SU-DHL-6 (cell line): ENCODE measurements at regions not wholly inside any gene's neighbourhood (a gene's known extent, or its start where the extent isn't known, plus 50 kb on each side); places are given as distances from the start of the nearest gene placed in this dataset.
A peak's percentile ranks its signal among the peaks of the same experiment; 100 is the strongest.
"Not testable (repeated sequence)": the region's sequence is repeated elsewhere in the genome, so short reads cannot be mapped to it uniquely, and the experiment has no call there.

Experiments used
- H2AFZ ChIP-seq: fragments of 200-600 bp; sonication (generic); 2 replicates; pipeline ENCODE4 v1.6.1; 2014; ENCODE audit warnings: low read depth, mild to moderate bottlenecking, moderate library complexity, mixed read lengths, antibody characterized with exemption, low read length; ENCODE audit not compliant: severe bottlenecking
- H3F3A ChIP-seq: fragments of 200-600 bp; shearing (Covaris generic); 2 replicates; pipeline ENCODE4 v1.6.0; 2016; ENCODE audit warnings: antibody characterized with exemption, mild to moderate bottlenecking; ENCODE audit not compliant: insufficient read depth
- H3K27ac ChIP-seq: fragments of 200-600 bp; sonication (generic); 2 replicates; pipeline ENCODE4 v1.5.1; 2016; ENCODE audit warnings: low read depth, mild to moderate bottlenecking, low read length, moderate library complexity, mixed read lengths
- H3K27me3 ChIP-seq: fragments of 200-600 bp; sonication (generic), shearing (Covaris generic); 2 replicates; pipeline ENCODE4 v1.6.0; 2014; ENCODE audit warnings: mild to moderate bottlenecking, low read length
- H3K36me3 ChIP-seq: fragments of 200-600 bp; sonication (generic); 2 replicates; pipeline ENCODE4 v1.6.1; 2014; ENCODE audit warnings: mild to moderate bottlenecking, low read length, mixed read lengths
- H3K4me2 ChIP-seq: fragments of 300-600, 200-600 bp; shearing (Covaris generic), sonication (generic); 2 replicates; pipeline ENCODE4 v1.6.0; 2014; ENCODE audit warnings: low read length, low read depth, mild to moderate bottlenecking; ENCODE audit not compliant: poor library complexity, severe bottlenecking
- H3K4me3 ChIP-seq: fragments of 200-600 bp; sonication (generic); 2 replicates; pipeline ENCODE4 v1.5.1; 2014; ENCODE audit warnings: antibody characterized with exemption, low read length, mild to moderate bottlenecking, mixed read lengths; ENCODE audit not compliant: insufficient read depth, poor library complexity, severe bottlenecking
- H3K79me2 ChIP-seq: fragments of 200-600 bp; sonication (generic); 2 replicates; pipeline ENCODE4 v1.6.1; 2014; ENCODE audit warnings: mild to moderate bottlenecking, low read length, moderate library complexity; ENCODE audit not compliant: insufficient read depth
- H3K9ac ChIP-seq: fragments of 200-600 bp; sonication (generic); 2 replicates; pipeline ENCODE4 v1.7.0; 2014; ENCODE audit warnings: mild to moderate bottlenecking, low read length
- H3K9me2 ChIP-seq: fragments of 200-600 bp; sonication (generic); replicated peaks from 2 replicates; pipeline ENCODE4 v1.6.1; 2014; ENCODE audit warnings: low read length; ENCODE audit not compliant: insufficient read depth
- H3K9me3 ChIP-seq: fragments of 200-600 bp; sonication (generic); 2 replicates; pipeline ENCODE4 v1.6.1; 2014; ENCODE audit warnings: low read length, mixed read lengths; ENCODE audit not compliant: insufficient read depth
- H4K20me1 ChIP-seq: fragments of 200-600 bp; sonication (generic); 2 replicates; pipeline ENCODE4 v1.6.1; 2014; ENCODE audit warnings: low read depth, mild to moderate bottlenecking, antibody characterized with exemption, low read length, moderate library complexity, mixed read lengths
- EZH2phosphoT487 ChIP-seq: fragments of 200-600 bp; sonication (generic), shearing (Covaris generic); conservative IDR thresholded peaks from 2 replicates; pipeline ENCODE4 v1.6.1; 2018; ENCODE audit warnings: mild to moderate bottlenecking, antibody characterized with exemption, low read length, moderate library complexity, mixed read lengths
- TF ChIP-seq, protein P1 (sequence below): fragments of 200-600 bp; sonication (generic); IDR thresholded peaks from one replicate; pipeline ENCODE4 v1.5.1; 2017; ENCODE audit warnings: antibody characterized with exemption, mild to moderate bottlenecking, low read length, moderate library complexity; ENCODE audit not compliant: insufficient read depth, poor library complexity, severe bottlenecking

DNA sequence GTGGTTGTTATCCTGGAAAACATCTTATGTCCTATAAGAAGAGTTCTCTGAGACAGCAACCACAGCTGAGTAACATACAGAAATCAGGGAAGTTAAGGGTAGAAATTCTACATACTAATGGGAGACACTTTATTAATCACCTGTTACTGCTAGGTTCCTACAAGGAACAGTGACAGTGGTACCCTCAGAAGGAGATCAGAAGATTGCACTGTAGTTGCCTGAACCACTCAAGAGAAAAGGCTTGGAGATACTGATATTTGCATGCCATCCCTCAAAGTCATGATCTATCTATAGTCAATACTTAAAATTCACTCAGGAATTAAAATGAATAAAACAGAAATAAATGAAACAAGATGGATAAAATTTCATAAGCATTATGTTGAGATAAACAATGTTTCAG is 136.0 kb downstream of the LMLN start:
- no peak overlapping the region for H3K4me3 ChIP-seq
- TF ChIP-seq EZH2phosphoT487 = no peak
- TF ChIP-seq, protein P1, sequence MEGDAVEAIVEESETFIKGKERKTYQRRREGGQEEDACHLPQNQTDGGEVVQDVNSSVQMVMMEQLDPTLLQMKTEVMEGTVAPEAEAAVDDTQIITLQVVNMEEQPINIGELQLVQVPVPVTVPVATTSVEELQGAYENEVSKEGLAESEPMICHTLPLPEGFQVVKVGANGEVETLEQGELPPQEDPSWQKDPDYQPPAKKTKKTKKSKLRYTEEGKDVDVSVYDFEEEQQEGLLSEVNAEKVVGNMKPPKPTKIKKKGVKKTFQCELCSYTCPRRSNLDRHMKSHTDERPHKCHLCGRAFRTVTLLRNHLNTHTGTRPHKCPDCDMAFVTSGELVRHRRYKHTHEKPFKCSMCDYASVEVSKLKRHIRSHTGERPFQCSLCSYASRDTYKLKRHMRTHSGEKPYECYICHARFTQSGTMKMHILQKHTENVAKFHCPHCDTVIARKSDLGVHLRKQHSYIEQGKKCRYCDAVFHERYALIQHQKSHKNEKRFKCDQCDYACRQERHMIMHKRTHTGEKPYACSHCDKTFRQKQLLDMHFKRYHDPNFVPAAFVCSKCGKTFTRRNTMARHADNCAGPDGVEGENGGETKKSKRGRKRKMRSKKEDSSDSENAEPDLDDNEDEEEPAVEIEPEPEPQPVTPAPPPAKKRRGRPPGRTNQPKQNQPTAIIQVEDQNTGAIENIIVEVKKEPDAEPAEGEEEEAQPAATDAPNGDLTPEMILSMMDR = no peak
- H3K27me3 ChIP-seq = no peaks in the 10 kb centered on the region

DNA sequence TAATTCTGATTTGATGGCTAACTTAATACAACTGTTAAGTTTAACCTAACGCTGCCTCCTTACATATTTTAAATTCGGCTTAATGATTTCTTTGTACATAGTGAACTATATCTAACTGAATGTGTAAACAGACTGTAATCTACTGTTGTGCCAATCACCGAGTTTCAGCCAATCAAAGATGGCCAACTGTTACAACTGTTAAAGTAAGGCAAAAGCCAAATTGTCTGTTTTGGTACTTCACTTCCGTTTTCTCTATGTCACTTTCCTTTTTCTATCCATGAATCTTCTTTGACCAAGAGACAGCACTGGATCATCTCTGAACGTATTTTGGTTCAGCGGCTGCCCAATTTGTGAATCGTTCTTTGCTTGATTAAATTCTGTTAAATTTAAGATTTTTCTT is 137.0 kb downstream of the LMLN start:
- no peaks in the 10 kb centered on the region for H3K79me2 ChIP-seq
- H3K9me3 ChIP-seq = no peaks in the 10 kb centered on the region
- H3K27ac ChIP-seq = no peak overlapping the region
- H3K4me2 ChIP-seq = peak overlapping the region; percentile 20
- H4K20me1 ChIP-seq = no peaks in the 10 kb centered on the region
- no peaks in the 10 kb centered on the region for H3K27me3 ChIP-seq
- no peaks in the 10 kb centered on the region for H3F3A ChIP-seq
- H3K4me3 ChIP-seq = no peak overlapping the region
- TF ChIP-seq EZH2phosphoT487 = no peak
- H3K9ac ChIP-seq = no peak overlapping the region
- no peak overlapping the region for H2AFZ ChIP-seq
- H3K9me2 ChIP-seq = no peaks in the 10 kb centered on the region
- no peaks in the 10 kb centered on the region for H3K36me3 ChIP-seq

More for the DNA sequence above, 136.0 kb downstream of the LMLN start:
- Histone ChIP-seq H3K79me2 (no peaks in the 10 kb centered on the region), H3K27ac (no peak overlapping the region), H3K4me2 (no peak overlapping the region), H3F3A (no peaks in the 10 kb centered on the region), H3K9me2 (no peaks in the 10 kb centered on the region), H3K9me3 (no peaks in the 10 kb centered on the region), H3K36me3 (no peaks in the 10 kb centered on the region), H3K9ac (no peak overlapping the region), H4K20me1 (no peaks in the 10 kb centered on the region), H2AFZ (no peak overlapping the region)

DNA sequence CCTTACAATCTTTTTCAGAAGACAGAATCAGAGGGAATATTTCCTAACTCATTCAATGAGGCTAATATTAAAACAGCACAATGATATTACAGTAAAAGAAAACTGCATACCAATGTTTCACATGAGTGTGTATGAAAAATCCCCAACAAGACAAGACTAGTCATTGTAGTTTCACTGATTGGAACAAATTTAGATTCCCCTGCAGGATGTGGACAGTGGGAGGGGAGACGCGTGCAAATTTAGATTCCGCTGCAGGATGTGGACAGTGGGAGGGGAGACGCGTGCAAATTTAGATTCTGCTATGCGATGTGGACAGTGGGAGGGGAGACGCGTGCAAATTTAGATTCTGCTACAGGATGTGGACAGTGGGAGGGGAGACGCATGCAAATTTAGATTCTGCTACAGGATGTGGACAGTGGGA is 138.7 kb downstream of the LMLN start:
- H2AFZ ChIP-seq, H3K9me2 ChIP-seq, H3K27ac ChIP-seq, H3F3A ChIP-seq, H3K4me3 ChIP-seq, H3K27me3 ChIP-seq, H3K36me3 ChIP-seq, H3K9me3 ChIP-seq, H3K9ac ChIP-seq, H4K20me1 ChIP-seq, H3K79me2 ChIP-seq, H3K4me2 ChIP-seq: not testable (repeated sequence)

DNA sequence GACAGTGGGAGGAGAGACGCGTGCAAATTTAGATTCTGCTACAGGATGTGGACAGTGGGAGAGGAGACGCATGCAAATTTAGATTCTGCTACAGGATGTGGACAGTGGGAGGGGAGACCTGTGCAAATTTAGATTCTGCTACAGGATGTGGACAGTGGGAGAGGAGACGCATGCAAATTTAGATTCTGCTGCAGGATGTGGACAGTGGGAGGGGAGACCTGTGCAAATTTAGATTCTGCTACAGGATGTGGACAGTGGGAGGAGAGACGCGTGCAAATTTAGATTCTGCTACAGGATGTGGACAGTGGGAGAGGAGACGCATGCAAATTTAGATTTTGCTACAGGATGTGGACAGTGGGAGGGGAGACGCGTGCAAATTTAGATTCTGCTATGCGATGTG is 143.1 kb downstream of the LMLN start:
- H3F3A ChIP-seq, H2AFZ ChIP-seq, H4K20me1 ChIP-seq: not testable (repeated sequence)

DNA sequence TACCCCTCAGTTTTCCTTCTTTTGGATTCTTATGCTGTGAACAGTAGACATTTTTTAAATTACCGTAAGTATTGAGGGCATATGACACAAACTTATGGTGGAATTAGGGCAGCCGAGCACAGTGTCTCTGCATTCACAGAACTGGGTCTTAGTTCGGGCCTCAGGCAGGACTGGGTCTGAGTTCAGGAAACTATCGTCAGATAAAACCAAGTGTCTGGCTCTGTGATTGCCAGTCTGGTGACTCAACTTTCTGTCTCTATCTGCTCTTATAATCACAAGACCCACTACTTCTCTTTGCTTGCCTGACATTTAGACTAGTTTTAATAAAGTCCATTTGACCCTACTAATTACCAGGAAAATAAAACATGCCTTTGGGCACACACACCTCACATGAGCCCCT is 146.2 kb downstream of the LMLN start:
- H3K9me3 ChIP-seq = no peaks in the 10 kb centered on the region
- H4K20me1 ChIP-seq = no peaks in the 10 kb centered on the region
- H3K36me3 ChIP-seq = no peaks in the 10 kb centered on the region
- no peaks in the 10 kb centered on the region for H3F3A ChIP-seq
- no peak overlapping the region for H3K27ac ChIP-seq
- H3K9ac ChIP-seq = no peak overlapping the region
- no peaks in the 10 kb centered on the region for H3K79me2 ChIP-seq
- TF ChIP-seq, protein P1 = no peak
- TF ChIP-seq EZH2phosphoT487 = no peak
- no peak overlapping the region for H3K4me3 ChIP-seq
- no peaks in the 10 kb centered on the region for H3K27me3 ChIP-seq
- H3K9me2 ChIP-seq = no peaks in the 10 kb centered on the region
- no peak overlapping the region for H2AFZ ChIP-seq
- H3K4me2 ChIP-seq = no peak overlapping the region

More for the DNA sequence above, 143.1 kb downstream of the LMLN start:
- H3K27ac ChIP-seq, H3K79me2 ChIP-seq, H3K9me2 ChIP-seq, H3K27me3 ChIP-seq, H3K9ac ChIP-seq, H3K4me3 ChIP-seq, H3K9me3 ChIP-seq, H3K36me3 ChIP-seq, H3K4me2 ChIP-seq: not testable (repeated sequence)
